Spleen (tissue), 11 donors: ENCODE measurements at regions not wholly inside any gene's neighbourhood (a gene's known extent, or its start where the extent isn't known, plus 50 kb on each side); places are given as distances from the start of the nearest gene placed in this dataset.
"Not testable (repeated sequence)": the region's sequence is repeated elsewhere in the genome, so short reads cannot be mapped to it uniquely, and the experiment has no call there.

Experiments used
- DNase-seq: peaks from one replicate; pipeline ENCODE4 v3.0.0-alpha.2; 2020
- H3K27ac ChIP-seq, 8 donors: fragments of 200-600 bp; sonication (generic) in 7 of 8; 1 replicate in 4 of 8; 2 replicates in 4 of 8; pipeline versions ENCODE4 v1.5.0 to v1.8.0; 2016 to 2021; ENCODE audit warnings: inconsistent platforms in 4 of 8, mild to moderate bottlenecking in 4 of 8, moderate library complexity in 1 of 8
- H3K27me3 ChIP-seq, 7 donors: fragments of 200-600 bp; sonication (generic) in 6 of 7; replicated peaks in 1 of 7; 1 replicate in 4 of 7; 2 replicates in 3 of 7; pipeline versions ENCODE4 v1.5.0 to v1.8.0; 2016 to 2021; ENCODE audit warnings: inconsistent platforms in 3 of 7, mild to moderate bottlenecking in 1 of 7
- H3K36me3 ChIP-seq, 6 donors: fragments of 200-600 bp; sonication (generic) in 5 of 6; 1 replicate in 4 of 6; 2 replicates in 2 of 6; pipeline versions ENCODE4 v1.5.0 to v1.8.0; 2016 to 2021; ENCODE audit warnings: inconsistent platforms in 2 of 6
- H3K4me1 ChIP-seq, 6 donors: fragments of 200-600 bp; sonication (generic) in 5 of 6; 1 replicate in 3 of 6; 2 replicates in 3 of 6; pipeline versions ENCODE4 v1.5.0 to v1.8.0; 2016 to 2021; ENCODE audit warnings: inconsistent platforms in 3 of 6
- H3K4me3 ChIP-seq, 8 donors: fragments of 200-600 bp; sonication (generic) in 7 of 8; 1 replicate in 4 of 8; 2 replicates in 4 of 8; pipeline versions ENCODE4 v1.5.0 to v1.8.0; 2016 to 2021; ENCODE audit warnings: inconsistent platforms in 4 of 8, mild to moderate bottlenecking in 4 of 8, moderate library complexity in 2 of 8
- H3K9me3 ChIP-seq, 8 donors: fragments of 200-600 bp; sonication (generic) in 7 of 8; 1 replicate in 4 of 8; 2 replicates in 4 of 8; pipeline versions ENCODE4 v1.5.0 to v1.8.0; 2016 to 2021; ENCODE audit warnings: inconsistent platforms in 4 of 8
- POLR2AphosphoS5 ChIP-seq, 3 donors: sonication (generic); formaldehyde crosslinking; IDR thresholded peaks; one replicate each; pipeline ENCODE4 v1.5.1; 2017; ENCODE audit warnings: antibody characterized with exemption in 3 of 3
- WGBS, 5 donors: extraction: QIAGEN DNeasy Blood & Tissue Kit in 3 of 5; methylation state at CpG; one replicate each; pipeline versions ENCODE4 v1.1.5 to v1.1.7; 2013 to 2018; 5-methylcytosine and 5-hydroxymethylcytosine counted together
- intact Hi-C: fragments of 100-400 bp; cut with DNase I; formaldehyde crosslinking; loops from one replicate; pipeline ENCODE4 v1.15.0; 2023; ENCODE audit warnings: low total_unique reads
- donor health status: healthy with polysubstance abuse.
- donor health status: DM: no; HTN: no; CAD: no; lungs with moderate emphysema.
- donor health status: DM: no; HTN: no; CAD: no.
- donor health status: Bipolar disorder and iron deficiency.
- donor health status: healthy.
- donor health status: DM: no; HTN: no; CAD: no.
- donor health status: DM: yes; HTN: yes; CAD: no.

DNA sequence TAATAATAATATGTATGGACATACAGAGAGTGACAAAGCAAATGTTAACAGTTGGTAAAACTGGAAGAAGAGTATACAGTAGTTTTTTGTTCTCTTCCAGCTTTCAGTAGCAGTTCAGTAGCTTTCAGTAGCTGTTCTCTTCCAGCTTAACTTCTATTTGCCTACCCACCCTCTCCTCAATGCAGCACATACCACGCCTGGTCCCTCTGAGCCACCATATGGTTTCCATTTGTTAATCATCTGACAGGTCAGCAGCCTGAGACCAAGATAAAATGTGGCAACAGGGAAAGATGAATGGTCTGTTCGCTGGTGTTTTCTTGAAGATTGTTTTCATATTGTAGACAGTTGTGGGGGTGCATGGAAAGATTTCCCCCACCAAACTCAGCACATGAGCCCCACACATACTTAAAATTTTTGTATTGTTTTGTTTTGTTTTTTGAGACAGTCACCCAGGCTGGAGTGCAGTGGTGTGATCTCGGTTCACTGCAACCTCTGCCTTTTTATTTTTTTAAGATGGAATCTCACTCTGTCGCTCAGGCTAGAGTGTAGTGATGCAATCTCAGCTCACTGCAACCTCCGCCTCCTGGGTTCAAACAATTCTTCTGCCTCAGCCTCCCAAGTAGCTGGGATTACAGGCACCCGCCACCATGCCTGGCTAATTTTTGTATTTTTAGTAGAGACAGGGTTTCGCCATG is 56.8 kb downstream of the ATP6V0E2 start:
- DNase-seq, H3K9me3 ChIP-seq, H3K27ac ChIP-seq, H3K36me3 ChIP-seq, H3K4me3 ChIP-seq, H3K4me1 ChIP-seq, intact Hi-C loops, H3K27me3 ChIP-seq: not testable (repeated sequence)
- 61 to 77% (median 74%) methylated on average over 4 to 7 of the region's 7 CpGs for WGBS, 5 donors
- peak in 1 of 3 donors; percentile 41 for TF ChIP-seq POLR2AphosphoS5 (IDR thresholded peaks at IDR 0.05)

DNA sequence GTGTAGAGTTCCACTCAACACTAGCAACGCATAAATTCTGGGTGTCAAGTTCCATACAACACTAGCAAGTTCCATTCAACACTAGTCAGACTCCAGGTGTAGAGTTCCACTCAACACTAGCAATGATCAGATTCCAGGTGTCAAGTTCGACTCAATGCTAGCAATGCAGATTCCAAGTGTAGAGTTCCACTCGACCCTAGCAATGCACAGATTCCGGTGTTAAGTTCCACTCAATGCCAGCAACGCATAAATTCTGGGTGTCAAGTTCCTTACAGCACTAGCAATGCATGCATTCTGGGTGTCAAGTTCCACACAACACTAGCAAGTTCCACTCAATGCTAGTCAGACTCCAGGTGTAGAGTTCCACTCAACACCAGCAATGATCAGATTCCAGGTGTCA is 60.0 kb downstream of the ATP6V0E2 start:
- H3K4me1 ChIP-seq, DNase-seq, H3K4me3 ChIP-seq, H3K9me3 ChIP-seq, H3K36me3 ChIP-seq, H3K27me3 ChIP-seq, H3K27ac ChIP-seq, intact Hi-C loops: not testable (repeated sequence)
- WGBS, 5 donors, result 76 to 90% (median 86%) methylated on average over 4 to 5 of the region's 5 CpGs

GRCh38 chr7:149947346-149947745 is 73.6 kb downstream of the ATP6V0E2 start:
- H3K4me3 ChIP-seq, H3K27me3 ChIP-seq, DNase-seq, H3K4me1 ChIP-seq, H3K27ac ChIP-seq, H3K36me3 ChIP-seq, intact Hi-C loops, H3K9me3 ChIP-seq: not testable (repeated sequence)
- whole genome bisulfite sequencing, 5 donors, result no CpG with 5 or more reads among the region's 4 CpGs

GRCh38 chr7:149948444-149948843 is 74.7 kb downstream of the ATP6V0E2 start:
- H3K4me1 ChIP-seq, H3K27me3 ChIP-seq, H3K9me3 ChIP-seq, H3K4me3 ChIP-seq, DNase-seq, H3K27ac ChIP-seq, H3K36me3 ChIP-seq, intact Hi-C loops: not testable (repeated sequence)
- 86 to 92% (median 90%) methylated on average over 4 to 12 of the region's 13 CpGs for WGBS, 5 donors

DNA sequence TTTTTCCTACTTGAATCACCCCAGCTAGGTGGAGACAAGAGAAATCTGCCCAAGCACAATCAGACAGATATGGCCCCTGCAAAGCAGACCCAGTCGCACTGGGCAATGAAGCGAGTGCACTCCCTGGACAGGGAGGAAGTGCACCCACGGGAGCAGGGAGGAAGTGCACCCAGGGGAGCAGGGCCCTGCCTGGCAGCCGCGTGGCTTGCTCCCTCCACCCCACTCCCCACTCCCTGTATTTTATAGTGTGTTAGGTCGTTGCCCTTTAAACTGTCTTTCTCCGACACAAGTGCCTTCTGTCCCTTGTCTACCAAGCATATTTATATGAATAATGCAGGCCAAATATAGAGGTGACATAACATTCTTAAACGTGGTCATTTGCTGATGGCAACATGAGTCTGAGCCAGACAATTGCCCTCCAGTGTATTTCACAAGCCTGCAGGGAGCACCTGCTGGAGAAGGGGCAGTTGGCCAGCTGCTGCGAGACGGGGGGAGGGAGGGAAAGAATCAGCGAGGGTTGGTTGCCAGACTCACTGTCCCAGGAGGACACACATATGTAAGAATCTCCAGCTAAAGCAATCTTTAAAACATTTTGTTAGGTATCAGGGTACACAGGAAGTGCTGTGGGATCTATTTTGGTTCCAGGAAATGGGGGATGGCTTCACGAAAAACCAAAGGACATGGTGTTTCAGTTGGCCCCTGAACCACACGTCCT is 76.3 kb downstream of the ATP6V0E2 start:
- DNase-seq, H3K36me3 ChIP-seq, intact Hi-C loops, H3K4me3 ChIP-seq, H3K27ac ChIP-seq, H3K27me3 ChIP-seq, H3K9me3 ChIP-seq, H3K4me1 ChIP-seq: not testable (repeated sequence)
- WGBS, 5 donors, result 11 to 29% (median 15%) methylated on average over 5 to 8 of the region's 13 CpGs

DNA sequence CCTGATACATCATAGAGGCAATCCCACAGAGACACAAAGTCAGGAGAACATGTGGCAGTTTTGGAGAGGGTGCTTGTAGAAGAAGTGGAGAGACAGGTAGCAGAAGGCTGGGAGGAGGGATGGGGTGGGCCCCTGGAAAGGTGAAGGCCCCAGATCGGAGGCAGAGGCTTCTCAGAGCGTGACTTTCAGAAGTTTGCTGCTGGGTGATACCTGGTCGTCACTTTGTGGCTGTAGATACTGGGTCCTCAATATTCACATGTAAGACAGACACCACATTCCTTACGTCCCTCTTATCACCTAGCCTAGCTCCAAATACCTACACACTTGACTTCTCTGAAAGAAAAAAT is 76.8 kb downstream of the ATP6V0E2 start:
- H3K36me3 ChIP-seq, H3K27ac ChIP-seq, H3K9me3 ChIP-seq, H3K4me1 ChIP-seq, H3K27me3 ChIP-seq, intact Hi-C loops, H3K4me3 ChIP-seq, DNase-seq: not testable (repeated sequence)
- WGBS, 5 donors, result no CpG with 5 or more reads among the region's 4 CpGs

- H3K27ac ChIP-seq, intact Hi-C loops, H3K36me3 ChIP-seq, H3K9me3 ChIP-seq, H3K4me1 ChIP-seq, H3K27me3 ChIP-seq, DNase-seq, H3K4me3 ChIP-seq: not testable (repeated sequence)
- 94 to 100% (median 100%) methylated on average over 2 of the region's 2 CpGs for WGBS, 5 donors
These were observed 77.8 kb downstream of the ATP6V0E2 start for GRCh38 chr7:149951579-149951978.

- intact Hi-C loops, H3K27ac ChIP-seq, H3K4me3 ChIP-seq, H3K27me3 ChIP-seq, H3K36me3 ChIP-seq, DNase-seq, H3K4me1 ChIP-seq: not testable (repeated sequence)
- 65 to 80% (median 75%) methylated on average over 2 of the region's 2 CpGs for WGBS, 5 donors
- H3K9me3 ChIP-seq, result peaks cover 0 to 20% (median 16%) of the 10 kb centered on the region in 8 donors
These were observed 85.1 kb downstream of the ATP6V0E2 start for GRCh38 chr7:149958880-149959279.

DNA sequence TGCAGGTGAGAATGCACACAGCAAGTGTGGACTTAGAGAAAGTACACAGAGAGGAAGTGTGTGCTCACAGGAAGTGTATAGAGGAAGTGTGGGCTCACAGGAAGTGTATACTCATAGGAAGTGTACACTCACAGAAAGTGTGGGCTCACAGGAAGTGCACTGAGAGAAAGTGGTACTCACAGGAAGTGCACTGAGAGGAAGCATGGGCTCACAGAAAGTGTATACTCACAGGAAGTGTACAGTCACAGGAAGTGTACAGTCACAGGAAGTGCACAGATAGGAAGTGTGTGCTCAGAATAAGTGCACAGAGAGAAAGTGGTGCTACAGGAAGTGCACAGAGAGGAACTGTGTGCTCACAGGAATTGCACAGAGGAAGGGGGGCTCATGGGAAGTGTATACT is 87.1 kb downstream of the ATP6V0E2 start:
- intact Hi-C loops, H3K4me1 ChIP-seq, DNase-seq, H3K4me3 ChIP-seq, H3K36me3 ChIP-seq, H3K27me3 ChIP-seq: not testable (repeated sequence)
- Histone ChIP-seq H3K9me3 (peaks cover 0 to 20% (median 16%) of the 10 kb centered on the region in 8 donors), H3K27ac (peak overlapping the region in 6 of 8 donors; percentile 44 to 75 (median 52))

DNA sequence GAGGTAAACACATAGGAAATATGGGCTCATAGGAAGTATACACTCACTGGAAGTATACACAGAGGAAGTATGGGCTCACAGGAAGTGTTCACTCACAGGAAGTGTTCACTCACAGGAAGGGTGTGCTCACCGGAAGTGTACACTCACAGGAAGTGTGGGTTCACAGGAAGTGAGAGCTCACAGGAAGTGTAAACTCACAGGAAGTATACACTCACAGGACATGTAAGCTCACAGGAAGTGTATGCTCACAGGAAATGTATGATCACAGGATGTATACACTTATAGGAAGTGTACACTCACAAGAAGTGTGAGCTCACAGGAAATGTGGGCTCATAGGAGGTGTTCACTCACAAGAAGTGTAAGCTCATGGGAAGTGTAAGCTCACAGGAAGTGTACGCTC is 88.1 kb downstream of the ATP6V0E2 start:
- H3K4me1 ChIP-seq, H3K36me3 ChIP-seq, DNase-seq, intact Hi-C loops, H3K4me3 ChIP-seq, H3K27me3 ChIP-seq: not testable (repeated sequence)
- WGBS, 5 donors, result 17 to 53% (median 30%) methylated on average over 1 to 2 of the region's 2 CpGs
- peaks cover 0 to 20% (median 16%) of the 10 kb centered on the region in 8 donors for H3K9me3 ChIP-seq
- H3K27ac ChIP-seq, result peak overlapping the region in 5 of 8 donors; percentile 44 to 75 (median 44)
